H9 (cell line): ENCODE measurements at regions not wholly inside any gene's neighbourhood (a gene's known extent, or its start where the extent isn't known, plus 50 kb on each side); places are given as distances from the start of the nearest gene placed in this dataset.

Experiments
- DNase-seq: peaks from one replicate; pipeline ENCODE4 v3.0.0-alpha.2; 2017
- H2AFZ ChIP-seq: one replicate; pipeline ENCODE4 v1.6.1; 2013; ENCODE audit warnings: mild to moderate bottlenecking, low read length, control low read depth, moderate library complexity
- H2AK5ac ChIP-seq: 2 replicates; pipeline ENCODE4 v1.6.1; 2013; ENCODE audit warnings: low read length, control low read depth, mixed read lengths; ENCODE audit not compliant: insufficient read length
- H2BK120ac ChIP-seq: one replicate; pipeline ENCODE4 v1.6.1; 2013; ENCODE audit warnings: low read depth, mild to moderate bottlenecking, low read length, control low read depth, inconsistent platforms; ENCODE audit not compliant: poor library complexity, severe bottlenecking
- H2BK12ac ChIP-seq: 2 replicates; pipeline ENCODE4 v1.6.1; 2013; ENCODE audit warnings: low read length, control low read depth, mixed read lengths, low read depth; ENCODE audit not compliant: insufficient read length
- H2BK15ac ChIP-seq: 2 replicates; pipeline ENCODE4 v1.6.1; 2013; ENCODE audit warnings: low read depth, low read length, control low read depth
- H2BK20ac ChIP-seq: one replicate; pipeline ENCODE4 v1.6.1; 2013; ENCODE audit warnings: low read depth, mild to moderate bottlenecking, low read length, control low read depth, inconsistent platforms; ENCODE audit not compliant: poor library complexity, severe bottlenecking
- H2BK5ac ChIP-seq: 2 replicates; pipeline ENCODE4 v1.6.1; 2013; ENCODE audit warnings: low read length, control low read depth, mixed read lengths; ENCODE audit not compliant: insufficient read length
- H3K14ac ChIP-seq: 2 replicates; pipeline ENCODE4 v1.6.1; 2013; ENCODE audit warnings: low read length, control low read depth; ENCODE audit not compliant: insufficient read depth
- H3K18ac ChIP-seq: 2 replicates; pipeline ENCODE4 v1.6.1; 2013; ENCODE audit warnings: low read depth, mild to moderate bottlenecking, mixed read lengths, low read length, control low read depth; ENCODE audit not compliant: insufficient read length
- H3K23ac ChIP-seq: 2 replicates; pipeline ENCODE4 v1.6.1; 2013; ENCODE audit warnings: low read length, control low read depth, mixed read lengths, low read depth; ENCODE audit not compliant: insufficient read length
- H3K23me2 ChIP-seq: 2 replicates; pipeline ENCODE4 v1.6.1; 2013; ENCODE audit warnings: low read depth, mild to moderate bottlenecking, mixed read lengths, low read length, control low read depth; ENCODE audit not compliant: insufficient read length, poor library complexity, severe bottlenecking
- H3K27ac ChIP-seq: 2 replicates; pipeline ENCODE4 v1.5.1; 2013; ENCODE audit warnings: low read length, control low read depth, mixed read lengths, low read depth; ENCODE audit not compliant: insufficient read length
- H3K27me3 ChIP-seq: 2 replicates; pipeline ENCODE4 v1.6.1; 2013; ENCODE audit warnings: low read length, control low read depth, inconsistent platforms; ENCODE audit not compliant: insufficient read depth
- H3K4ac ChIP-seq: 2 replicates; pipeline ENCODE4 v1.6.1; 2013; ENCODE audit warnings: low read depth, mild to moderate bottlenecking, control low read depth, inconsistent platforms, low read length, moderate library complexity
- H3K4me1 ChIP-seq: 2 replicates; pipeline ENCODE4 v1.6.1; 2013; ENCODE audit warnings: low read length, control low read depth, inconsistent platforms; ENCODE audit not compliant: insufficient read depth
- H3K4me2 ChIP-seq: 2 replicates; pipeline ENCODE4 v1.6.1; 2013; ENCODE audit warnings: low read length, control low read depth, mixed read lengths; ENCODE audit not compliant: insufficient read length, insufficient read depth
- H3K56ac ChIP-seq: 2 replicates; pipeline ENCODE4 v1.6.1; 2013; ENCODE audit warnings: low read depth, mild to moderate bottlenecking, mixed read lengths, low read length, control low read depth; ENCODE audit not compliant: insufficient read length
- H3K79me1 ChIP-seq: 2 replicates; pipeline ENCODE4 v1.6.1; 2013; ENCODE audit warnings: low read depth, mild to moderate bottlenecking, moderate library complexity, low read length, control low read depth, inconsistent platforms; ENCODE audit not compliant: insufficient read depth, poor library complexity, severe bottlenecking
- H3K79me2 ChIP-seq: 2 replicates; pipeline ENCODE4 v1.6.1; 2013; ENCODE audit warnings: low read length, control low read depth, inconsistent platforms; ENCODE audit not compliant: insufficient read depth
- H3K9ac ChIP-seq: 2 replicates; pipeline ENCODE4 v1.6.1; 2013; ENCODE audit warnings: low read length, control low read depth, mixed read lengths; ENCODE audit not compliant: insufficient read length; ENCODE audit errors: extremely low read depth
- H3K9me3 ChIP-seq: one replicate; pipeline ENCODE4 v1.6.1; 2013; ENCODE audit warnings: low read depth, low read length, inconsistent platforms; ENCODE audit not compliant: control insufficient read depth
- H3T11ph ChIP-seq: one replicate; pipeline ENCODE4 v1.6.1; 2013; ENCODE audit warnings: mild to moderate bottlenecking, low read length, control low read depth, inconsistent platforms
- H4K20me1 ChIP-seq: one replicate; pipeline ENCODE4 v1.6.1; 2013; ENCODE audit not compliant: control insufficient read depth, insufficient read length, insufficient read depth
- H4K5ac ChIP-seq: 2 replicates; pipeline ENCODE4 v1.6.1; 2013; ENCODE audit warnings: low read depth, mild to moderate bottlenecking, mixed read lengths, low read length, control low read depth; ENCODE audit not compliant: insufficient read length
- H4K8ac ChIP-seq: replicated peaks from 2 replicates; pipeline ENCODE4 v1.6.1; 2013; ENCODE audit warnings: low read length, control low read depth, mixed read lengths, low read depth; ENCODE audit not compliant: insufficient read length
- H4K91ac ChIP-seq: 2 replicates; pipeline ENCODE4 v1.6.1; 2013; ENCODE audit warnings: low read depth, mild to moderate bottlenecking, moderate library complexity, mixed read lengths, low read length, control low read depth; ENCODE audit not compliant: insufficient read length
- H3K27ac Mint-ChIP-seq, 3 experiments: 2 replicates in 2 of 3; 3 replicates in 1 of 3; pipeline ENCODE4 v1.8.0; 2020 to 2021; ENCODE audit warnings: mixed read lengths in 3 of 3, mild to moderate bottlenecking in 1 of 3, moderate library complexity in 1 of 3
- H3K27me3 Mint-ChIP-seq: 2 replicates; pipeline ENCODE4 v1.8.0; 2021; ENCODE audit warnings: low read depth, mild to moderate bottlenecking, moderate library complexity, mixed read lengths
- H3K36me3 Mint-ChIP-seq, 3 experiments: 2 replicates in 2 of 3; 3 replicates in 1 of 3; pipeline ENCODE4 v1.8.0; 2020 to 2021; ENCODE audit warnings: low read depth in 3 of 3, mixed read lengths in 3 of 3; ENCODE audit not compliant: insufficient read depth in 1 of 3
- H3K4me1 Mint-ChIP-seq, 2 experiments: 2 replicates each; pipeline ENCODE4 v1.8.0; 2020; ENCODE audit warnings: mixed read lengths in 2 of 2
- H3K4me3 Mint-ChIP-seq, 2 experiments: 2 replicates in 1 of 2; 3 replicates in 1 of 2; pipeline ENCODE4 v1.8.0; 2020 to 2021; ENCODE audit warnings: mild to moderate bottlenecking in 2 of 2, mixed read lengths in 2 of 2, moderate library complexity in 1 of 2
- H3K9me3 Mint-ChIP-seq, 2 experiments: 2 replicates in 1 of 2; 3 replicates in 1 of 2; pipeline ENCODE4 v1.8.0; 2020; ENCODE audit warnings: mild to moderate bottlenecking in 2 of 2, mixed read lengths in 2 of 2, moderate library complexity in 1 of 2
- CTCF ChIP-seq: fragments of 200-600 bp; sonication (generic); conservative IDR thresholded peaks from 3 replicates; pipeline ENCODE4 v1.8.0; 2021; ENCODE audit warnings: antibody characterized with exemption, mild to moderate bottlenecking
- WGBS: extraction: QIAGEN DNeasy Blood & Tissue Kit; methylation state at CpG from one replicate; pipeline ENCODE4 v1.1.7; 2013; ENCODE audit warnings: missing lambda C conversion rate, low lambda C conversion rate, mixed read lengths; ENCODE audit not compliant: insufficient read length; ENCODE audit errors: extremely low coverage; 5-methylcytosine and 5-hydroxymethylcytosine counted together

GRCh38 chr2:186170693-186171092, 315.4 kb upstream of the ZC3H15 start:
- Mint-ChIP-seq H3K36me3 (peaks cover 0 to 8% (median 0%) of the 10 kb centered on the region in 3 experiments; a peak in 3 of 7 replicates), H3K4me1 (peaks cover 5 to 7% of the 10 kb centered on the region in 2 experiments), H3K27ac (no peak overlapping the region), H3K4me3 (no peak overlapping the region), H3K27me3 (no peaks in the 10 kb centered on the region), H3K9me3 (peaks cover 0 to 3% of the 10 kb centered on the region in 2 experiments; a peak in 1 of 5 replicates)
- H3K23ac ChIP-seq, result no peak overlapping the region
- H3K79me1 ChIP-seq, result no peaks in the 10 kb centered on the region
- no peak overlapping the region for H3K27ac ChIP-seq
- no CpG with 5 or more reads among the region's 1 CpG for WGBS
- DNase-seq, result no peak
- no peak overlapping the region for H3K14ac ChIP-seq
- H3K9ac ChIP-seq, result no peak overlapping the region
- H3K4me1 ChIP-seq, result no peaks in the 10 kb centered on the region
- no peak for TF ChIP-seq CTCF
- H3K23me2 ChIP-seq, result no peaks in the 10 kb centered on the region
- no peak overlapping the region for H2BK120ac ChIP-seq
- H4K5ac ChIP-seq, result no peak overlapping the region
- H4K91ac ChIP-seq, result no peak overlapping the region
- H2AFZ ChIP-seq, result no peak overlapping the region
- H3K56ac ChIP-seq, result no peak overlapping the region
- no peaks in the 10 kb centered on the region for H4K20me1 ChIP-seq
- no peak overlapping the region for H2BK12ac ChIP-seq
- no peaks in the 10 kb centered on the region for H3K79me2 ChIP-seq
- no peak overlapping the region for H2AK5ac ChIP-seq
- no peak overlapping the region for H4K8ac ChIP-seq
- no peak overlapping the region for H3K18ac ChIP-seq
- no peak overlapping the region for H2BK15ac ChIP-seq
- no peak overlapping the region for H3K4ac ChIP-seq
- no peak overlapping the region for H2BK20ac ChIP-seq
- H2BK5ac ChIP-seq, result no peak overlapping the region
- no peak overlapping the region for H3K4me2 ChIP-seq
- H3K27me3 ChIP-seq, result no peaks in the 10 kb centered on the region
- H3K9me3 ChIP-seq, result no peaks in the 10 kb centered on the region
- no peak overlapping the region for H3T11ph ChIP-seq
